Glomerular visceral epithelial cell (primary cell): ENCODE measurements at regions not wholly inside any gene's neighbourhood (a gene's known extent, or its start where the extent isn't known, plus 50 kb on each side); places are given as distances from the start of the nearest gene placed in this dataset.

ENCODE experiments used
- DNase-seq: peaks from one replicate; pipeline ENCODE4 v3.0.0-alpha.2; 2016; ENCODE audit errors: extremely low spot score

DNA sequence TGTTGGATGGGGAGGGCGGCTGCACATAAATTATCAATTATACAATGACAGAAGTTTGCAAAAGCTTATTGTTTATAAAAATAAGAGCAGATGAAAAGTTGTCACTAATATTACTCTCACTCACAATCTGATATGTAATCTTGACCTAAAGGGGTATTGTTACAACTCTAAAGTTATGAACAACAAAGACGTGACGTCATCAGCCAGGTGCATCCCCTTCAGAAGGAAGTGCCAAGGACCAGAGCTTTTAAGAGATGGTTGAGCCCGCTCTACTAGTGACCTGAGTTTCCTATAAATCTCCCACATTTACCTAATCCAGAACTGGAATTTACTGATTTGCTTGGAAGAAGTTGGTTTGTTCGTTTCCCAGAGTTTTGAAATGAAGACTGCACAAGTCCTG is 247.7 kb upstream of the MGMT start:
- no peak for DNase-seq

DNA sequence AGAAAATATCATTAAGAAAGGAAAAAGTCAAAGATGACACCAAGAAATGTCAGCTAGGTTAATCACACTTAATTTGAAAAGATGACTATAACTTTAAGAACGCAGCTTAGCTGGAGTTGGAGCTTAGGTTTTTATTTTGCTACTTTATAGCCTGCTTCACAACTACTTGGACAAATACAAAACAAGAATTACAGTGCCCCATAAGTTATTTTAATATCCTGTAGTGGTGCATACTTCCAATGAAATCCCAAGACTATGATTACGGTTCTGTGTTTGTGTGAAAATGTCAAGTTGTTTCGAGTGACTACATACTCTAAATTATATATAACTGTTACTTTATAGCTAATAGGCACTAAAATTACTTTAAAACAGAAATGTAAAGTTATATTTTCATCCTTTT is 244.6 kb upstream of the MGMT start:
- DNase-seq, result no peak

DNA sequence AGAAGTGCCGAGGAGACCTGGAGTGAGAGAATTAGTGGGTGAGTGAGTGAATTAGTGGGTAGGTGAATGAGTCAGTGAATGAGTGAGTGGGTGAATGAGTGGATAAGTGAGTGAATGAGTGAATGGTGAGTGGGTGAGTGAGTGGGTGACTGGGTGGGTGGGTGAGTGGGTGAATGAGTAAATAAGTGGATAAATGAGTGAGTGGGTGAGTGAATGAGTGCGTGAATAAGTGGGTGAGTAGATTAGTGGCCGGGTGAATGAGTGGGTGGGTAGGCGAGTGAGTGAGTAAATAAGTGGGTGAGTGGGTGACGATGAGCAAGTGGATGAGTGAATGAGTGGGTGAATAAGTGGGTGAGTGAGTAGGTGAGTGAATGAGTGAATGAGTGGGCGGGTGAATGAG is 243.7 kb upstream of the MGMT start:
- no peak for DNase-seq

DNA sequence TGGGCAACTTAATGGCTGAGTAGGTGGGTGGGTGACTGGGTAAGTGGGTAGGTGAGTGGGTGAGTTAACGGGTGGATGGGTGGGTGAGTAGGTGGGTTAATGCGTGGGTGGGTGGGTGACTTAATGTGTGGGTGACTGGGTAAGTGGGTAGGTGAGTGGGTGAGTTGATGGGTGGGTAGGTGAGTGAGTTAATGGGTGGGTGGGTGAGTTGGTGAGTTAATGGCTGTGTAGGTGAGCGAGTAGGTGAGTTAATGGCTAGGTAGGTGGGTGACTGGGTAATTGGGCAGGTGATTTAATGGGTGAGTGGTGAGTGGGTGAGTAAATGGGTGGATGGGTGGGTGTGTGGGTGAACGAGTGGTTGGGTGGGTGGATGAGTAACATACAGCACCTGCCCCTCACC is 243.0 kb upstream of the MGMT start:
- DNase-seq, result no peak

DNA sequence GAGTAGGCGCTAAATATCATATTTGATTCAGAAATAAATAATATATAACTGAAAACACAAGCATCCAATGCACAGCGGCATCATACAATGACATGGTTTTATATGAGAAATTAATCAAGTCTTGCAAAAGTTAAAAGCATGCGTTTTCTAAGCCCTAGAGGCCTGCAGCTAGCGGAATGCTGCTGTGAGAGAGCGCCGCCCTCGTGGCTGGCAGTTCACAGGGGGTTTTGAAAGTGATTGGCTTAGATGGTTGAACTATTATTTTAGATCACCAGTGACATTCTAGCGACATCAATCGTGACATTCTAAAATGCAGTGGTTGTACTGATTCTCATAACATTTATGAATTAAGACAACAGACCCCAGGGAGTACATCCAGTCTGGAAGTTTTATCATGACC is 235.2 kb upstream of the MGMT start:
- DNase-seq, result no peak

DNA sequence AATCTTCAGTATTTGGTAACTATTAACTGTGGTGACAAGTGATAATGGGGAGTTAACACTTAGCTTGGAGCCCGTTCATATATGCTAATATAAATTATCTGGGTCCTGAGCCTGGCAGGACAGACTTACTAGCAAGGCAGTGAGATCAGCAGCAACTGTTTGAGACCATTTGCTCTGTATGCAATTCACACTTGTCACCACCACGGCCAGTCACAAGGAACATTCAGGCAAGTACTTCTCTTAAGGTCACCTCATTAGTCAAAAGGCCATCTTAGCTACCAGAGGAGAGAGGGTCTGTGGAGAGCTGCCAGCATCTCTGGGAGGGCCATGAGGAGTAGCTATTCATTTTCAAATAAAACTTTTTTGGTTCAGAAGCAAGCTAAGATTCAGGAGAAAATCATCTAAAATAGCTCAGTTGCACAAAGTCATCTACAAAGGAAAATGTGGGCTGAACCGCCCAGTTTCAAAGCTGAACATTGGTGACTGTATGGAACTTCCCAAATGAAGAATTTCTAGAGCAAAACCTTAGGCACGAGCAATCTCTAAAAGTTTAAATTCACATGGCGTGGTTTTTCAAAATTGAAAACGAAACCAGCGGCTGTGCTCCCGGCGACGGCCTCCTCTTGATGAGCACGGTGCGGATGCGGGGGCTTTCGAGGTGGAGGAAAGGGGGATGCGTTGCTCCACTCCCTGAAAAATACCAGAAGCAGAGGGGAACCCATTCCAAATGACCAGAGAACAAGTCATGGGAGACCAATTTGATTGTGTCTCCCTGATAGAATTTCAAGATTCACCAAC is 233.5 kb upstream of the MGMT start:
- no peak for DNase-seq

DNA sequence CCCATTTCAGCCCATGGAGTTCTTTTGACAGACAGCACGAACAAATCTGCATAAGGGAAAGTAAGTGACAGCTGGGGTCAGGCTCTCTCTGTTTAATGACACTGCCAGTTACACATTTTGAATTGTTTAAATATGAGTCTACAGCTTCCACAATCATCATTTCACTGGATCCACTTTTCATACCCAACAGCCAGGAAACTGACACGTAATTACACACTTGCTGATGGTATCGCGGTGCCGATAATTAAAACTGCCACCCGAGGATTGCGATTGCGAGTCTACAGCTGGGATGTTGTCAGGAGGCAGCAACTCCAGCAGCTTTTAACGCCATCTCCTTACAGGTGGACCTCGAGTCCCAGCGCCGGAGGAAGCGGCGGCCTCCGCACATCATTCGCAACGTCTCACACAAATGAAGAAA is 230.8 kb upstream of the MGMT start:
- DNase-seq, result no peak

DNA sequence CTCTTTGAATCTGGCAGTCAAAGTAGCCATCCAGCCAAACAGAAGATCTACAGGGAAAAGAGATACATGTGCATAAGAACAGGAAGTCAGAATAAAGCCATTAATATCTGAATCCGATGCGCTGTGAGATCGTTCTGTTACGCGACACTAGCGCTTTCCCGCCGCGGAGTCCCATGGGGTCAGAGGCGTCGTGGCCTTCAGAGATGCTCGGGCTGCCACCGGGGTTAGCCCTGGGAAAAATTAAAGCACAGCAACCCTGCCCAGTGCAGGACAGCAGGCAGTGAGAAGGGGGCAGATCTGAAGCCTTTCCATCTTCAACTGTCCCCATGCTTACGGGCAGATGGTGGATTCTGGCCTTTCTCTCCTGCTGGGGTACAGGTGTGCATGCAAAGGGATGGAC is 225.6 kb upstream of the MGMT start:
- DNase-seq, result no peak

DNA sequence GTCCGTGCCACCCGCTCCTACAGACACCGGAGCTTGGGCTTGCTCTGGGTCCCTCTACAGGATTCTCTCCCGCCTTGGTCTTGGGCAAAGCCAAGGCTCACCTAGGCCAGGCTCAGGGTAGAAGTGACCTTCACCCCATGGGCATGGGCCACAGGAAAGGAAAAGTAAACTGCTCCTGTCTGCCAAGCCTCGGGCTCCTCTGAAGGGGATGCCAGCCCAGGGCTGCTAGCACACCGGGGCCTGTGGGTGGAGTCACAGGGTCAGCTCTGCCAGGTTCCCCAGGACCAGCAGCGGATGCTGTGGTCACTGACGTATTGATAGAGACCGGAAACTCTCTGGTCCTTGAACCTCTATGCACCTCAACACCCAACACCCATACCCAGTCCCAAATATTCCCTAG is 222.7 kb upstream of the MGMT start:
- no peak for DNase-seq

DNA sequence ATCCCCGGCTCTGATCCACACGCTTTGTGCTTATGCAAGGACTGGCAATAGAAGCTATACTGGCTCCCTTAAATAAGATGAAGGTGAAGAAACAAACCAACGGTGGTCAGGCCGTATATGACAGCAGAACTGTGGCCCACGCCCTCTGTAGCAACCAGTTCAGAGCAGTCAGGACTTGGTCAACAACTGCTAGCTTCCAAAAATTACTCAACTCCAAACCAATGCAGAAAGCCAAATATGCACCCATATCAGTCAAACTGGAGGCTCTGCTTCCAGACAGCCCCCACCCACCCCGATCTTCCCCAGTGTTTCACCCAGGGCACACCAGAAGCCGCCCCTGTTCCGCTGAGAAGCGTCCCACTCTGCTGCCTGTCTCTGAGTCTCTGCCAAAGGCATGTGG is 222.3 kb upstream of the MGMT start:
- no peak for DNase-seq

DNA sequence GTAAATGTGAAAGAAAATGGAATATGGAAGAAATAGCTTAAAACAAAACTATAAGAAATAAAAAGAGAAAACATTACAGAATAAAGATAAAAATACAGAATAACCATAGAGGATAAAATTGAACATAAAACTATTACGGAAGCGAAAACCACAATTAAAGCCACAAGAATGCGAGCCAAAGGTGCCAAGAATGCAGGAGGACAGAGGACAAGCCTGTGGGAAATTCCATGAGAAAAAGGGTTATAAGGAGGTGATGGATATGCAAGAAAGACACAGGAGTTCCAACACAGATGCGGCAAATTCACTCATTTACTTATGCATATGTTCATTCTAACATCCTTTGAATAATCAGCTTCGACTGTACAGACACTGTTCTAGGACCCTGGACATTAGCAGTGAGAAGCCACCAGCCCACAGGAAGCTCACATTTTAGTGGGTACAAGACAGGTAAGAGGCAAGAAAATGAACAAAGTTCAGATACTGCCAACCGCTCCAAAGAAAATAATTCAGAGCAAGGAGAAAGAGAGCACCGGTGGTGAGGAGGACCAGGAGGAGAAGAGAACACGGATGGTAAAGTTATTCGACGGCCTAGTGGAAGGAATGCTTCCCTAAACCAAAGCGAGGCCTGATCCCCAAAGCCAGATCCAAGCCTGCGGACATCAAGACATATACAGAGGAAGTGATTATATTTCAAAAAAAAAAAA is 213.7 kb upstream of the MGMT start:
- no peak for DNase-seq

DNA sequence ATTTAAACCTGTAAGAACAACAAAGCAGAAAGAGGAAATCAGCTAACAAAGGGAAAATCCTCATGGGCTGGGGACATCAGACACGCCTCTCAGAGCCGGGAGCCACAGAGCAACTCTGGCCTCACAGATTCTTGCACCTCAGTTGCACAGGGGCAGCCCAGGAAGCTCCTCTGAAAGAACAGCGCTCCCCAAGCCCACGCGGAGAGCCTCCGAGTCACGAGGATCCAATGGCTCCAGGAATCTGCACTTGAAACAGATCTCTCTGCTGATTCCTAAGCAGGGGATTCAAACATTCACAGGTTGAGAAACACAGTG is 213.2 kb upstream of the MGMT start:
- no peak for DNase-seq

DNA sequence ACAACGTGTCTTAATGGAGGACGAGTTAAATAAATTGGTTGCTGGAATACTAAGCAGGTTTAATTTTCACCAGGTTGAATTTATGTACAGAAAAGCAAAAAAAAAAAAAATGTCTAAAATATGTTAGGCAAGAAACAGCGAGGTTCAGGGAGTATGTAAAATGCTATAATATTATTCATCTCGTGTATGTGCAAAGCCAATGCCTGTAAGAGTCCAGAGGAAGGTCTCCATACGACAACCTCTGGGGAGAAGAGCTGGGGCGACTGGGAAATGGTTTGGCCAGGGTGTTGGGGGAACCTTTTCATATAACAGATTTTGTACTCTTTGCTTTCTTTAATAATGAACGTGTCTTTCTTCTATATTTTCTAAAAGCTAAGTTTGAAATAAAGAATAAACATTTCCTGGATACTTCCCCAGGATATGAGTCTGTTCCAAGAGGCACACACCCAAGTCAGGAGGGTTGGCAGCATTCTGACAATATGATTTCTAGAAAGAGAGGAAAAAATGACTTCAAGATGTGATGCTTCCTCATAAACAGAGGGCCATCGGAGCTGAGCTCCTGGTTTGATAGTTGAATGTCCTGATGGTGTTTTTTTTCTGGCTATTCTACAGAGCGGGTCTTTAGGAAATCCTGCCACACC is 208.6 kb upstream of the MGMT start:
- DNase-seq, result no peak

DNA sequence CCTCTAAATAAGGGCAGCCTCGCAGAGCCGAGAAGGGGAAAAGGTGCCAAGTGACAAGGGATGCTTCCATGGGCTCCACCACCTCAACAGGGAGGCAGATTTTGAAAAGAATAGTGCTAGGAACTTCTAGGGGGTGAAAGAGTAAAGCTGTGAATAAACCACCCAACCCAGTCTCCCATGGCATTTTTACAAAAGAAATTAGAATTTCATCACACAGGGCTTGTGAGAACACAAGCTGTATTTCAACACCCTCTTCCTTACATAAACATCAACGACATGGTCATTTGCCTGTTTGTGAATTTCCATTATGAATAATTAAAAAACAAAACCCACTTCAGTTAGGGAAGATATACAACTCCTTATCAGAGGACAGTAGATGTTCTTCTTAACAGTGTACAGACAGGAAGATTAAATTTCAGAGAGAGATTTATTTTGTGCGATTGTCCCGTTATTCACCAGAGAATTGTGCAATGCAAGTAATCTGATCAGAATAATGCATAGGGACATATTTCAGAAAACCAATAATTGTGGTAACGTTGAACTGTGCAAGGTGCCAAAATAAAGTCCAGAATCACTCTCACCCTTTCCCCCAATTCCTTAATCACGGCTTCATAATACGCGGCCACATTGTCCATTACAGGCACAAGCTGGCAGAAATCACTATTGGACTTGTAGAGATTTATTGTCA is 207.8 kb upstream of the MGMT start:
- no peak for DNase-seq

DNA sequence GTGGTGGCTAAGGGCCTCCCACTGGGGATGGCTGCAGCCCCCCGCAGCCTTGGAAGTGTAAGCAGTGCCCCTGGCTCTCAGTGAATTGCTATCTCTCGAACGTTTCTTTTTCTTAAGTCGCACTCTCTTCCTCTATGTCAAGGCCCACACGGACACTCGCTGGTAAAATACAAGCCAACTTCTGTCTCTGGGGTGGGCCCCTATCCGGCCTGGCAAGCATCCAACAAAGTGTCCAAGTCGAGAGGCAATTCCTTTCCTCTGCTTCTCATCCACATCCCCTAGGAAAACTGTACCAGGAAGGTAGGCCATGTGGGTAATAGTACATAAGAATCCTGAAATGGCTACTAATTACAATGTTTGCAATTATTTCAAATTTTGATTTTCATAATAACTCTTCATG is 194.9 kb upstream of the MGMT start:
- no peak for DNase-seq

DNA sequence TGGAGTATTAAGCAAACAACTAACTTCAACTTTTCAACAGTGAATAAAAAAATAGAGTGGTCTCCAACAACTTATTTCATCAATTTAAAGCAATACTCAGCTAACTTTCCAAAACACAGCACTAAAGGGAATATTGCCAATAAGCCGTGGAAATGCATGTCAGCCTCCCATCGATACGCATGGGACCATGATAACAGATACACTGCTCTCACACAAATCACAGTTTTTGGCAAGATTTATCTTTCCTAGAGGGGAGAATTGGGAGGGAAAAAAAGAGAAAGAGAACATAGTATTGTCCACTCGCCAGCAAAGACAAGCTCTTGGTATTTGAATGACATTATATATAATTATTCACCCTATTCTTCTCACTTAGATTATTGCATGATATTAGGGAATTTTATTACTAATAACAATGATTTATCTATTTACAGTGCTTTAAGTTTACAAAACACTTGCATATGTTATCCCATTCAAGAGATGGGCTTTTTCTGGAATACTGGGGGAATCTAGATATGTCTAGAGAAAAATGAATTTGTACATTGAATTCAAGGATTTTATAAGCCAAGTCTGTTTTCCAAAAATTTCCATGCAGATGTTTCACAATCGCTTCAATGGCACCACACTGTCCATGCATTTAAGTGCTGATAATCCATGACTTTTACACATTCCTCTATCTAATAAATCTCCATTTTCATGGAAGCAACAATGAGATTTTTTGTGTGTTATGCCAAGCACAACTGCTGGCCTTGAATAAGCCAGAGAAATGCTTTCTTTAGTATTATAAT is 194.0 kb upstream of the MGMT start:
- no peak for DNase-seq

DNA sequence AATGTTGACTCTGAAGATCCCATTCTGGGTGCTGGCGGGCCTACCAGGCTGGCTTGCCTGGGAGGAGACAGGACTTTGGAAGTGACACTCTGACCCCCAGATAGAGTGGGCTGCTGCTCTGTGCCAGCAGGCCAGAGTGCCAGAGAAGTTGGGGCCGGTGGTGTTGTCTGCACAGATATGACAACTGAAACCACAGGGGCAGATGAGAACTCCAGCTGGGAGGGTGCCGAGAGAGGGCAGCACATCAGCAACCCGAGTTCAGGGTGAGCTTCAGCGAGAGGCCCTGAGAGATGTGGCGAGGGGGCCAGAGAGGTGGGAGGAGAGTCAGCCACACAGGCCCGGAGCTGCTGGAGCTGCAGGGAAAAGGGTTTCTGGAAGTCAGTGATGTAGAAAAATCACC is 193.2 kb upstream of the MGMT start:
- DNase-seq, result no peak

DNA sequence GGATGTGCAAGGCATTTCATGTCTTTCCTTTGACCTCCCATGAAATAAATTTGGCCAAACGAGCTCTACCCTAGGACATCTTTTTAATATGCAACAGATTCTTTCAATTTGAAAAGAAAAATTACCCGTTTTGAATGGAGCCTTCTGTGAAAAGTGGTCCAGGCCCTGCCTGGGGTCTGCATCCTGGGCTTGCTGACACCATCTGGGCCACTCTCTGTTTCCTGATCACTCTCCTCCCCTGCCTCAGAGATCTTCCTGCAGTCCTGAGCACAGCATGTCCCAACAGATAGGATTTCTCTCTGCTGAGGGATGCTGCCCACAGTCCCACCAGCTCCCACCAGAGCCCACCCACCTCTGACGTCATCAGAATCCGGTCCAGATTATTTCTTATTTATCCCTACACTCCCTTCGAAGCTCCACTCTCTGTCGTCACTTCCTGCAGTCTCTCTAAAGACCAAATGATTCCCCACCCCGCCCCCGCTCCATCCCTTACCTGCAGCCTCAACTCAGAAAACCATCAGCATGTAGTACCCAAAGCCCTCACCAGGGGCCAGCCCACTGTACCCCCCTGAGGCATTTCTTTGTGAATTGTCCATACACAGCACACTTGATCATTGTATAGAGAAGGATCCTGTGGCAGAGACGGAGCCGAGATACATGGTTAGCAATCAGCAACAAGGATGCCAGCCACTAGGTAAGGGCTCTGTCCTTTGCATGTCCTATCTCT is 192.1 kb upstream of the MGMT start:
- DNase-seq, result no peak

DNA sequence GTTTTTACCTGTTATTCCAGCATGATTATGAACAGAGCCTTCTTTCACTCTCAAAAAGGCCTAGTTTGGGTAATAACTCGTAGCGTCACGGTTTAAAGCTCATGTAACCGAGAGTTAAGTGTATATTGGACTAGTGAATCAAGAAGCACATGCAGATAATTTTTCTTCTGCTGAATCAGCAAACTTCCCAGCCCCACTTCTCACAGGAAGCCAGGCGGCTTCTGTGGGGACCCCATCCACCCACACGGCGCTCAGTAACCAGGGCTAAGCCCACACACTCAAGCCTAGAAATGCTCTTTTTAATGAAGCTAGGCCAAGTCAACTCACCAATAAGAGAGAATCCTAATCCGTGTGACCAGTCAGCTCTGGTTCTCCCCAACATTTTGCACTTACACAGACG is 191.2 kb upstream of the MGMT start:
- DNase-seq, result no peak

DNA sequence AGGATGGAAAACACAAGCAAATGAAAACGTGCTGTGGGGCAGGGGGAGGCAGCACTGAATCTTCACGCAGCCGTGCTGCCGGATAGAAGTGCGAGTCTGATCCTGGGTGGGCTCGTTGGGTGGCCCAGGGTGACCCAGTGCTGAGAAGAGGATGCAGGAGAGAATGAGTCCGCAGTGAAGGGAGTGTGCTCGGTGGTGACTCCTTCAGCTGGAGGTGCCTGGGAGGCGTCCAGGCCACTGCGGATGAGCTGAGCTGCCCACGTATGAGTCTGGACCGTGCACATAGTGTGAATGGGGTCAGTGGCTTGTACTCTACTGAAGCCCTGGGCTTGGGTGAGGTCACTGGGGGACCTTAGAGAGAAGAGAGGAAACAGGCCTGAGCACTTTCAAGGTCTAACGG is 190.0 kb upstream of the MGMT start:
- no peak for DNase-seq

DNA sequence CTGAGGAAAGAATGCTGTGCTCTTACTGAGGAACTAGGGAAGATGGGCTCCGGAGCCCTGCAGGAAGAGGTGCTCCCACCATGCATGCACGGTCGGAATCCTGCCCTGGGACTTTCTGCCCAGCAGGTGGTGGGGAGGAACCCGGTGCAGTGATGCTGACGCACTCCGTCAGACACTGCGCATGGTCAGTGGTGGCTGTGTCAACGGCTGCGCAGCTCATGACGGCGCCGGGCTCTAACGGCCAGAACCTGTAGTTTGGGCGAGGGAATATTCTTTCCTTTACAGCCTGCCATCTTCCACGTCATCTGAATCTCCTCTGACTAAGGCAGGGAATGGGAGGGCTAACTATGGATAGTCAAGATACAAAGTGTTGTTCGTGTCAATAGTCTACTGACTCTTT is 189.2 kb upstream of the MGMT start:
- DNase-seq, result no peak
